C4-2B (cell line): ENCODE measurements at regions not wholly inside any gene's neighbourhood (a gene's known extent, or its start where the extent isn't known, plus 50 kb on each side); places are given as distances from the start of the nearest gene placed in this dataset.

Experiments used
- CTCF ChIP-seq: fragments of 450-650 bp; conservative IDR thresholded peaks from 2 replicates; pipeline ENCODE4 v1.5.1; 2017; ENCODE audit warnings: mild to moderate bottlenecking
- ZFX ChIP-seq: fragments of 450-650 bp; IDR thresholded peaks from 2 replicates; pipeline ENCODE4 v1.6.1; 2017

GRCh38 chr6:91672201-91672600 lies 1085.3 kb upstream of the MAP3K7 start:
- TF ChIP-seq CTCF (no peak), ZFX (no peak)
